ENCODE measurements at regions not wholly inside any gene's neighbourhood (a gene's known extent, or its start where the extent isn't known, plus 50 kb on each side); places are given as distances from the start of the nearest gene placed in this dataset.

- TF ChIP-seq EGR1 (IDR thresholded peaks at IDR 0.05) (no peak), TAF1 (IDR thresholded peaks at IDR 0.05; ENCODE audit: low read depth) (no peak), USF1 (IDR thresholded peaks at IDR 0.05) (no peak), MAX (IDR thresholded peaks at IDR 0.05) (no peak), ZBTB7A (IDR thresholded peaks at IDR 0.05; ENCODE audit: low read depth) (no peak), RAD21 (IDR thresholded peaks at IDR 0.05; ENCODE audit: low read depth) (no peak), TEAD4 (IDR thresholded peaks at IDR 0.05) (no peak)
- TF ChIP-seq, protein P1, sequence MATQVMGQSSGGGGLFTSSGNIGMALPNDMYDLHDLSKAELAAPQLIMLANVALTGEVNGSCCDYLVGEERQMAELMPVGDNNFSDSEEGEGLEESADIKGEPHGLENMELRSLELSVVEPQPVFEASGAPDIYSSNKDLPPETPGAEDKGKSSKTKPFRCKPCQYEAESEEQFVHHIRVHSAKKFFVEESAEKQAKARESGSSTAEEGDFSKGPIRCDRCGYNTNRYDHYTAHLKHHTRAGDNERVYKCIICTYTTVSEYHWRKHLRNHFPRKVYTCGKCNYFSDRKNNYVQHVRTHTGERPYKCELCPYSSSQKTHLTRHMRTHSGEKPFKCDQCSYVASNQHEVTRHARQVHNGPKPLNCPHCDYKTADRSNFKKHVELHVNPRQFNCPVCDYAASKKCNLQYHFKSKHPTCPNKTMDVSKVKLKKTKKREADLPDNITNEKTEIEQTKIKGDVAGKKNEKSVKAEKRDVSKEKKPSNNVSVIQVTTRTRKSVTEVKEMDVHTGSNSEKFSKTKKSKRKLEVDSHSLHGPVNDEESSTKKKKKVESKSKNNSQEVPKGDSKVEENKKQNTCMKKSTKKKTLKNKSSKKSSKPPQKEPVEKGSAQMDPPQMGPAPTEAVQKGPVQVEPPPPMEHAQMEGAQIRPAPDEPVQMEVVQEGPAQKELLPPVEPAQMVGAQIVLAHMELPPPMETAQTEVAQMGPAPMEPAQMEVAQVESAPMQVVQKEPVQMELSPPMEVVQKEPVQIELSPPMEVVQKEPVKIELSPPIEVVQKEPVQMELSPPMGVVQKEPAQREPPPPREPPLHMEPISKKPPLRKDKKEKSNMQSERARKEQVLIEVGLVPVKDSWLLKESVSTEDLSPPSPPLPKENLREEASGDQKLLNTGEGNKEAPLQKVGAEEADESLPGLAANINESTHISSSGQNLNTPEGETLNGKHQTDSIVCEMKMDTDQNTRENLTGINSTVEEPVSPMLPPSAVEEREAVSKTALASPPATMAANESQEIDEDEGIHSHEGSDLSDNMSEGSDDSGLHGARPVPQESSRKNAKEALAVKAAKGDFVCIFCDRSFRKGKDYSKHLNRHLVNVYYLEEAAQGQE (IDR thresholded peaks at IDR 0.05; ENCODE audit: low read depth), result no peak
Measured at GRCh38 chr3:70684701-70685100, 372.3 kb upstream of the MDFIC2 start.
